ENCODE measurements at regions not wholly inside any gene's neighbourhood (a gene's known extent, or its start where the extent isn't known, plus 50 kb on each side); places are given as distances from the start of the nearest gene placed in this dataset.

- H4K20me1 ChIP-seq (ENCODE audit: insufficient read depth) = no peaks in the 10 kb centered on the region
- no peaks in the 10 kb centered on the region for H3K9me2 ChIP-seq (ENCODE audit: insufficient read depth, low read length)
- no peaks in the 10 kb centered on the region for H3K27me3 ChIP-seq (ENCODE audit: insufficient read depth, low read depth, low read length)
- H2AFZ ChIP-seq (ENCODE audit: low read depth, low read length) = no peak overlapping the region
- TF ChIP-seq TAF1 (IDR thresholded peaks at IDR 0.05; ENCODE audit: low read depth) = no peak
- TF ChIP-seq EP300 (conservative IDR thresholded peaks at IDR 0.05; ENCODE audit: poor library complexity, severe bottlenecking) = no peak
- TF ChIP-seq REST (IDR thresholded peaks at IDR 0.05; ENCODE audit: borderline replicate concordance) = no peak
- no peak for TF ChIP-seq POLR2AphosphoS5 (IDR thresholded peaks at IDR 0.05)
- TF ChIP-seq EZH2 (IDR thresholded peaks at IDR 0.05; ENCODE audit: borderline replicate concordance, insufficient read depth, low read length, poor library complexity, severe bottlenecking) = no peak
- TF ChIP-seq CTCF (IDR thresholded peaks at IDR 0.05; ENCODE audit: poor library complexity, severe bottlenecking) = no peak
- TF ChIP-seq RAD21 (conservative IDR thresholded peaks at IDR 0.05) = no peak
- no peak for TF ChIP-seq MXI1 (conservative IDR thresholded peaks at IDR 0.05; ENCODE audit: poor library complexity, severe bottlenecking)
- no peak for TF ChIP-seq SMC3 (conservative IDR thresholded peaks at IDR 0.05; ENCODE audit: poor library complexity)
- H3K9ac ChIP-seq (ENCODE audit: low read length) = no peak overlapping the region
- H3K79me2 ChIP-seq (replicated peaks; ENCODE audit: insufficient read depth, low read length) = no peaks in the 10 kb centered on the region
- no peak overlapping the region for H3K4me3 ChIP-seq (ENCODE audit: low read length)
- no peak overlapping the region for H3K4me2 ChIP-seq (ENCODE audit: low read length)
- H3K36me3 ChIP-seq (ENCODE audit: insufficient read depth, low read length) = no peaks in the 10 kb centered on the region
- H3F3A ChIP-seq (ENCODE audit: insufficient read depth, low read length, poor library complexity, severe bottlenecking) = no peaks in the 10 kb centered on the region
- no peak overlapping the region for H3K27ac ChIP-seq (ENCODE audit: low read length)
- no peaks in the 10 kb centered on the region for H3K9me3 ChIP-seq (ENCODE audit: low read length)
Observed at GRCh38 chr10:108360187-108360586, 1195.7 kb upstream of the SORCS1 start.

- no peaks in the 10 kb centered on the region for H3K79me2 ChIP-seq (replicated peaks; ENCODE audit: insufficient read depth, low read length)
- peak; percentile 55 for TF ChIP-seq SMC3 (conservative IDR thresholded peaks at IDR 0.05; ENCODE audit: poor library complexity)
- no peak for TF ChIP-seq MXI1 (conservative IDR thresholded peaks at IDR 0.05; ENCODE audit: poor library complexity, severe bottlenecking)
- peak; percentile 58 for TF ChIP-seq CTCF (IDR thresholded peaks at IDR 0.05; ENCODE audit: poor library complexity, severe bottlenecking)
- peak; percentile 60 for TF ChIP-seq RAD21 (conservative IDR thresholded peaks at IDR 0.05)
Observed at GRCh38 chr10:108358912-108359311, 1194.4 kb upstream of the SORCS1 start.

More at GRCh38 chr10:108358912-108359311, 1194.4 kb upstream of the SORCS1 start:
- Histone ChIP-seq H3F3A (ENCODE audit: insufficient read depth, low read length, poor library complexity, severe bottlenecking) (no peaks in the 10 kb centered on the region), H2AFZ (ENCODE audit: low read depth, low read length) (no peak overlapping the region), H3K4me3 (ENCODE audit: low read length) (no peak overlapping the region), H3K9me3 (ENCODE audit: low read length) (no peaks in the 10 kb centered on the region), H3K9ac (ENCODE audit: low read length) (no peak overlapping the region), H3K4me2 (ENCODE audit: low read length) (no peak overlapping the region), H3K36me3 (ENCODE audit: insufficient read depth, low read length) (no peaks in the 10 kb centered on the region), H4K20me1 (ENCODE audit: insufficient read depth) (no peaks in the 10 kb centered on the region), H3K27ac (ENCODE audit: low read length) (no peak overlapping the region), H3K9me2 (ENCODE audit: insufficient read depth, low read length) (no peaks in the 10 kb centered on the region), H3K27me3 (ENCODE audit: insufficient read depth, low read depth, low read length) (no peaks in the 10 kb centered on the region)
